H9 (cell line): ENCODE measurements at regions not wholly inside any gene's neighbourhood (a gene's known extent, or its start where the extent isn't known, plus 50 kb on each side); places are given as distances from the start of the nearest gene placed in this dataset.

Source experiments
- DNase-seq: peaks from one replicate; pipeline ENCODE4 v3.0.0-alpha.2; 2017
- H2AFZ ChIP-seq: one replicate; pipeline ENCODE4 v1.6.1; 2013; ENCODE audit warnings: mild to moderate bottlenecking, low read length, control low read depth, moderate library complexity
- H2AK5ac ChIP-seq: 2 replicates; pipeline ENCODE4 v1.6.1; 2013; ENCODE audit warnings: low read length, control low read depth, mixed read lengths; ENCODE audit not compliant: insufficient read length
- H2BK120ac ChIP-seq: one replicate; pipeline ENCODE4 v1.6.1; 2013; ENCODE audit warnings: low read depth, mild to moderate bottlenecking, low read length, control low read depth, inconsistent platforms; ENCODE audit not compliant: poor library complexity, severe bottlenecking
- H2BK12ac ChIP-seq: 2 replicates; pipeline ENCODE4 v1.6.1; 2013; ENCODE audit warnings: low read length, control low read depth, mixed read lengths, low read depth; ENCODE audit not compliant: insufficient read length
- H2BK15ac ChIP-seq: 2 replicates; pipeline ENCODE4 v1.6.1; 2013; ENCODE audit warnings: low read depth, low read length, control low read depth
- H2BK20ac ChIP-seq: one replicate; pipeline ENCODE4 v1.6.1; 2013; ENCODE audit warnings: low read depth, mild to moderate bottlenecking, low read length, control low read depth, inconsistent platforms; ENCODE audit not compliant: poor library complexity, severe bottlenecking
- H2BK5ac ChIP-seq: 2 replicates; pipeline ENCODE4 v1.6.1; 2013; ENCODE audit warnings: low read length, control low read depth, mixed read lengths; ENCODE audit not compliant: insufficient read length
- H3K14ac ChIP-seq: 2 replicates; pipeline ENCODE4 v1.6.1; 2013; ENCODE audit warnings: low read length, control low read depth; ENCODE audit not compliant: insufficient read depth
- H3K18ac ChIP-seq: 2 replicates; pipeline ENCODE4 v1.6.1; 2013; ENCODE audit warnings: low read depth, mild to moderate bottlenecking, mixed read lengths, low read length, control low read depth; ENCODE audit not compliant: insufficient read length
- H3K23ac ChIP-seq: 2 replicates; pipeline ENCODE4 v1.6.1; 2013; ENCODE audit warnings: low read length, control low read depth, mixed read lengths, low read depth; ENCODE audit not compliant: insufficient read length
- H3K23me2 ChIP-seq: 2 replicates; pipeline ENCODE4 v1.6.1; 2013; ENCODE audit warnings: low read depth, mild to moderate bottlenecking, mixed read lengths, low read length, control low read depth; ENCODE audit not compliant: insufficient read length, poor library complexity, severe bottlenecking
- H3K27ac ChIP-seq: 2 replicates; pipeline ENCODE4 v1.5.1; 2013; ENCODE audit warnings: low read length, control low read depth, mixed read lengths, low read depth; ENCODE audit not compliant: insufficient read length
- H3K27me3 ChIP-seq: 2 replicates; pipeline ENCODE4 v1.6.1; 2013; ENCODE audit warnings: low read length, control low read depth, inconsistent platforms; ENCODE audit not compliant: insufficient read depth
- H3K4ac ChIP-seq: 2 replicates; pipeline ENCODE4 v1.6.1; 2013; ENCODE audit warnings: low read depth, mild to moderate bottlenecking, control low read depth, inconsistent platforms, low read length, moderate library complexity
- H3K4me1 ChIP-seq: 2 replicates; pipeline ENCODE4 v1.6.1; 2013; ENCODE audit warnings: low read length, control low read depth, inconsistent platforms; ENCODE audit not compliant: insufficient read depth
- H3K4me2 ChIP-seq: 2 replicates; pipeline ENCODE4 v1.6.1; 2013; ENCODE audit warnings: low read length, control low read depth, mixed read lengths; ENCODE audit not compliant: insufficient read length, insufficient read depth
- H3K56ac ChIP-seq: 2 replicates; pipeline ENCODE4 v1.6.1; 2013; ENCODE audit warnings: low read depth, mild to moderate bottlenecking, mixed read lengths, low read length, control low read depth; ENCODE audit not compliant: insufficient read length
- H3K79me1 ChIP-seq: 2 replicates; pipeline ENCODE4 v1.6.1; 2013; ENCODE audit warnings: low read depth, mild to moderate bottlenecking, moderate library complexity, low read length, control low read depth, inconsistent platforms; ENCODE audit not compliant: insufficient read depth, poor library complexity, severe bottlenecking
- H3K79me2 ChIP-seq: 2 replicates; pipeline ENCODE4 v1.6.1; 2013; ENCODE audit warnings: low read length, control low read depth, inconsistent platforms; ENCODE audit not compliant: insufficient read depth
- H3K9ac ChIP-seq: 2 replicates; pipeline ENCODE4 v1.6.1; 2013; ENCODE audit warnings: low read length, control low read depth, mixed read lengths; ENCODE audit not compliant: insufficient read length; ENCODE audit errors: extremely low read depth
- H3K9me3 ChIP-seq: one replicate; pipeline ENCODE4 v1.6.1; 2013; ENCODE audit warnings: low read depth, low read length, inconsistent platforms; ENCODE audit not compliant: control insufficient read depth
- H3T11ph ChIP-seq: one replicate; pipeline ENCODE4 v1.6.1; 2013; ENCODE audit warnings: mild to moderate bottlenecking, low read length, control low read depth, inconsistent platforms
- H4K20me1 ChIP-seq: one replicate; pipeline ENCODE4 v1.6.1; 2013; ENCODE audit not compliant: control insufficient read depth, insufficient read length, insufficient read depth
- H4K5ac ChIP-seq: 2 replicates; pipeline ENCODE4 v1.6.1; 2013; ENCODE audit warnings: low read depth, mild to moderate bottlenecking, mixed read lengths, low read length, control low read depth; ENCODE audit not compliant: insufficient read length
- H4K8ac ChIP-seq: replicated peaks from 2 replicates; pipeline ENCODE4 v1.6.1; 2013; ENCODE audit warnings: low read length, control low read depth, mixed read lengths, low read depth; ENCODE audit not compliant: insufficient read length
- H4K91ac ChIP-seq: 2 replicates; pipeline ENCODE4 v1.6.1; 2013; ENCODE audit warnings: low read depth, mild to moderate bottlenecking, moderate library complexity, mixed read lengths, low read length, control low read depth; ENCODE audit not compliant: insufficient read length
- H3K27ac Mint-ChIP-seq, 3 experiments: 2 replicates in 2 of 3; 3 replicates in 1 of 3; pipeline ENCODE4 v1.8.0; 2020 to 2021; ENCODE audit warnings: mixed read lengths in 3 of 3, mild to moderate bottlenecking in 1 of 3, moderate library complexity in 1 of 3
- H3K27me3 Mint-ChIP-seq: 2 replicates; pipeline ENCODE4 v1.8.0; 2021; ENCODE audit warnings: low read depth, mild to moderate bottlenecking, moderate library complexity, mixed read lengths
- H3K36me3 Mint-ChIP-seq, 3 experiments: 2 replicates in 2 of 3; 3 replicates in 1 of 3; pipeline ENCODE4 v1.8.0; 2020 to 2021; ENCODE audit warnings: low read depth in 3 of 3, mixed read lengths in 3 of 3; ENCODE audit not compliant: insufficient read depth in 1 of 3
- H3K4me1 Mint-ChIP-seq, 2 experiments: 2 replicates each; pipeline ENCODE4 v1.8.0; 2020; ENCODE audit warnings: mixed read lengths in 2 of 2
- H3K4me3 Mint-ChIP-seq, 2 experiments: 2 replicates in 1 of 2; 3 replicates in 1 of 2; pipeline ENCODE4 v1.8.0; 2020 to 2021; ENCODE audit warnings: mild to moderate bottlenecking in 2 of 2, mixed read lengths in 2 of 2, moderate library complexity in 1 of 2
- H3K9me3 Mint-ChIP-seq, 2 experiments: 2 replicates in 1 of 2; 3 replicates in 1 of 2; pipeline ENCODE4 v1.8.0; 2020; ENCODE audit warnings: mild to moderate bottlenecking in 2 of 2, mixed read lengths in 2 of 2, moderate library complexity in 1 of 2
- CTCF ChIP-seq: fragments of 200-600 bp; sonication (generic); conservative IDR thresholded peaks from 3 replicates; pipeline ENCODE4 v1.8.0; 2021; ENCODE audit warnings: antibody characterized with exemption, mild to moderate bottlenecking
- WGBS: extraction: QIAGEN DNeasy Blood & Tissue Kit; methylation state at CpG from one replicate; pipeline ENCODE4 v1.1.7; 2013; ENCODE audit warnings: missing lambda C conversion rate, low lambda C conversion rate, mixed read lengths; ENCODE audit not compliant: insufficient read length; ENCODE audit errors: extremely low coverage; 5-methylcytosine and 5-hydroxymethylcytosine counted together

- H3K4ac ChIP-seq: no peak overlapping the region
- H3K4me3 Mint-ChIP-seq: no peak overlapping the region
- H3K4me1 ChIP-seq: peaks cover 5% of the 10 kb centered on the region; the same call in 1 of the 2 replicates
- H4K8ac ChIP-seq: no peak overlapping the region
- WGBS: no CpG with 5 or more reads among the region's 8 CpGs
- no peaks in the 10 kb centered on the region; the same call in 1 of the 2 replicates for H3K27me3 ChIP-seq
- no peak for TF ChIP-seq CTCF
- peaks cover 6 to 14% of the 10 kb centered on the region in 2 experiments; a peak in 3 of 5 replicates for H3K9me3 Mint-ChIP-seq
- H3K4me1 Mint-ChIP-seq: peaks cover 28 to 34% of the 10 kb centered on the region in 2 experiments
- no peaks in the 10 kb centered on the region for H3K79me2 ChIP-seq
- H4K91ac ChIP-seq: no peak overlapping the region
- peaks cover 0 to 4% (median 4%) of the 10 kb centered on the region in 3 experiments; a peak in 3 of 7 replicates for H3K36me3 Mint-ChIP-seq
- no peak overlapping the region for H2AFZ ChIP-seq
- H3K18ac ChIP-seq: no peak overlapping the region
- H3K79me1 ChIP-seq: no peaks in the 10 kb centered on the region
- no peak overlapping the region; the same call in 1 of the 2 replicates for H3K14ac ChIP-seq
- no peak overlapping the region for H3T11ph ChIP-seq
- H2BK5ac ChIP-seq: no peak overlapping the region
- H2AK5ac ChIP-seq: no peak overlapping the region
- no peak overlapping the region for H3K27ac Mint-ChIP-seq
- peaks cover 75% of the 10 kb centered on the region for H3K27me3 Mint-ChIP-seq
- H2BK12ac ChIP-seq: no peak overlapping the region
- no peak overlapping the region for H3K56ac ChIP-seq
- H4K20me1 ChIP-seq: no peaks in the 10 kb centered on the region
- no peak overlapping the region for H2BK15ac ChIP-seq
- no peak overlapping the region for H3K4me2 ChIP-seq
- no peaks in the 10 kb centered on the region for H3K9me3 ChIP-seq
- H4K5ac ChIP-seq: no peak overlapping the region
- H3K9ac ChIP-seq: no peak overlapping the region
- no peaks in the 10 kb centered on the region for H3K23me2 ChIP-seq
- no peak overlapping the region for H2BK20ac ChIP-seq
- DNase-seq: no peak
- no peak overlapping the region for H3K23ac ChIP-seq
- H2BK120ac ChIP-seq: no peak overlapping the region
- no peak overlapping the region for H3K27ac ChIP-seq
Measured at GRCh38 chr2:238654479-238655197, 193.2 kb upstream of the TWIST2 start.
